Limb (tissue), 2 donors: ENCODE measurements at regions not wholly inside any gene's neighbourhood (a gene's known extent, or its start where the extent isn't known, plus 50 kb on each side); places are given as distances from the start of the nearest gene placed in this dataset.

Source experiments
- DNase-seq, 2 donors: peaks; one replicate each; pipeline ENCODE4 v3.0.0-alpha.2; 2016; ENCODE audit errors: extremely low spot score in 2 of 2

- no peak for DNase-seq
These were observed 104.6 kb downstream of the AMY1C start for GRCh38 chr1:103854279-103854678.

GRCh38 chr1:103859721-103860120, 110.0 kb downstream of the AMY1C start:
- DNase-seq, result no peak

- no peak for DNase-seq
These were observed 149.1 kb downstream of the AMY1C start for GRCh38 chr1:103898576-103899345.

- no peak for DNase-seq
These were observed 150.3 kb downstream of the AMY1C start for GRCh38 chr1:103900005-103900404.

- DNase-seq, result no peak
These were observed 151.4 kb downstream of the AMY1C start for GRCh38 chr1:103901072-103901471.

- no peak for DNase-seq
These were observed 155.7 kb downstream of the AMY1C start for GRCh38 chr1:103905363-103905762.

- no peak for DNase-seq
These were observed 161.8 kb downstream of the AMY1C start for GRCh38 chr1:103911450-103911849.

GRCh38 chr1:103917795-103918194, 168.1 kb downstream of the AMY1C start:
- no peak for DNase-seq

GRCh38 chr1:103931891-103932290, 182.2 kb downstream of the AMY1C start:
- no peak for DNase-seq

GRCh38 chr1:103937763-103938357, 188.2 kb downstream of the AMY1C start:
- DNase-seq, result no peak

GRCh38 chr1:103941086-103941485, 191.4 kb downstream of the AMY1C start:
- DNase-seq, result no peak

GRCh38 chr1:103942029-103942428, 192.3 kb downstream of the AMY1C start:
- no peak for DNase-seq

GRCh38 chr1:103945774-103946173, 196.1 kb downstream of the AMY1C start:
- no peak for DNase-seq

- DNase-seq, result no peak
These were observed 198.8 kb downstream of the AMY1C start for GRCh38 chr1:103948526-103948925.

- DNase-seq, result no peak
These were observed 200.1 kb downstream of the AMY1C start for GRCh38 chr1:103949779-103950178.

- no peak for DNase-seq
These were observed 203.7 kb downstream of the AMY1C start for GRCh38 chr1:103953386-103953785.

GRCh38 chr1:103958699-103959098, 209.0 kb downstream of the AMY1C start:
- DNase-seq, result no peak

GRCh38 chr1:103959565-103959964, 209.9 kb downstream of the AMY1C start:
- DNase-seq, result no peak

GRCh38 chr1:103960045-103960444, 210.3 kb downstream of the AMY1C start:
- no peak for DNase-seq

GRCh38 chr1:103960710-103961109, 211.0 kb downstream of the AMY1C start:
- DNase-seq, result no peak

- DNase-seq, result no peak
These were observed 237.1 kb downstream of the AMY1C start for GRCh38 chr1:103986792-103987191.

GRCh38 chr1:103997631-103998030, 247.9 kb downstream of the AMY1C start:
- DNase-seq, result no peak
